B cell (primary cell): ENCODE measurements at regions not wholly inside any gene's neighbourhood (a gene's known extent, or its start where the extent isn't known, plus 50 kb on each side); places are given as distances from the start of the nearest gene placed in this dataset.

Source experiments
- ATAC-seq: fragments of 200-7000 bp; cut with Tn5 transposase; one replicate; pipeline ENCODE4 v1.10.0; 2021; ENCODE audit warnings: low read depth, mild to moderate bottlenecking, moderate number of reproducible peaks, moderate library complexity
- CTCF ChIA-PET: fragments of 350-600 bp; sonication (Branson Sonifier 250); formaldehyde crosslinking; loops from one replicate; lab custom pipeline; 2021; ENCODE audit warnings: antibody characterized with exemption, inconsistent platforms; lab: Charles Lee
- POLR2A ChIA-PET: fragments of 350-600 bp; sonication (Branson Sonifier 250); formaldehyde crosslinking; loops from one replicate; lab custom pipeline; 2021; ENCODE audit warnings: antibody characterized with exemption; lab: Charles Lee
- DNase-seq: peaks from one replicate; pipeline ENCODE4 v3.0.0; 2013
- H2AFZ ChIP-seq: 2 replicates; pipeline ENCODE4 v1.6.1; 2012; ENCODE audit warnings: mild to moderate bottlenecking, low read depth, low read length; ENCODE audit not compliant: insufficient read depth, poor library complexity, severe bottlenecking
- H3K27ac ChIP-seq, 2 donors: 1 replicate in 1 of 2; 2 replicates in 1 of 2; pipeline ENCODE4 v1.5.1; 2012 to 2013; ENCODE audit warnings: low read length in 2 of 2, mild to moderate bottlenecking in 2 of 2, moderate library complexity in 1 of 2
- H3K27me3 ChIP-seq, 4 experiments: fragments of 200-600 bp in 1 of 4; sonication (generic) in 1 of 4; replicated peaks in 1 of 4; 1 replicate in 2 of 4; 2 replicates in 2 of 4; pipeline versions ENCODE4 v1.6.1 to v1.7.0; 2013 to 2016; ENCODE audit warnings: low read length in 3 of 4, mild to moderate bottlenecking in 2 of 4, mixed read lengths in 1 of 4, moderate library complexity in 1 of 4; ENCODE audit not compliant: insufficient read depth in 4 of 4, control insufficient read depth in 3 of 4; ENCODE audit errors: control extremely low read depth in 1 of 4
- H3K36me3 ChIP-seq, 2 experiments: replicated peaks in 1 of 2; 1 replicate in 1 of 2; 2 replicates in 1 of 2; pipeline versions ENCODE4 v1.6.1 to v1.7.1; 2013; ENCODE audit warnings: low read length in 1 of 2; ENCODE audit not compliant: insufficient read depth in 2 of 2, control insufficient read depth in 1 of 2; ENCODE audit errors: control extremely low read depth in 1 of 2, extremely low read depth in 1 of 2
- H3K4me1 ChIP-seq, 2 donors: fragments of 200-600 bp in 1 of 2; sonication (generic) in 1 of 2; 1 replicate in 1 of 2; 2 replicates in 1 of 2; pipeline versions ENCODE4 v1.5.1 to v1.6.1; 2013 to 2017; ENCODE audit warnings: low read length in 2 of 2; ENCODE audit not compliant: control insufficient read depth in 2 of 2, insufficient read depth in 2 of 2
- H3K4me2 ChIP-seq: replicated peaks from 2 replicates; pipeline ENCODE3; 2012; ENCODE audit warnings: mild to moderate bottlenecking, low read depth, low read length; ENCODE audit not compliant: poor library complexity, severe bottlenecking
- H3K4me3 ChIP-seq, 5 experiments: fragments of 200-600 bp in 1 of 5; sonication (generic) in 1 of 5; 1 replicate in 3 of 5; 2 replicates in 2 of 5; pipeline versions ENCODE4 v1.5.1 to v1.7.0; 2011 to 2016; ENCODE audit warnings: low read length in 4 of 5, mild to moderate bottlenecking in 4 of 5, low read depth in 2 of 5, control low read depth in 1 of 5, moderate library complexity in 1 of 5; ENCODE audit not compliant: insufficient read depth in 1 of 5; ENCODE audit errors: control extremely low read depth in 1 of 5, extremely low read depth in 1 of 5
- H3K79me2 ChIP-seq: fragments of 200-600 bp; sonication (generic); one replicate; pipeline ENCODE4 v1.6.0; 2016; ENCODE audit warnings: low read length; ENCODE audit not compliant: control insufficient read depth, insufficient read depth
- H3K9ac ChIP-seq: fragments of 200-600 bp; sonication (generic); 2 replicates; pipeline ENCODE4 v1.6.1; 2017; ENCODE audit warnings: mild to moderate bottlenecking, low read length, moderate library complexity
- H3K9me3 ChIP-seq, 3 donors: one replicate each; pipeline versions ENCODE4 v1.6.1 to v1.7.1; 2013; ENCODE audit warnings: low read length in 2 of 3; ENCODE audit not compliant: control insufficient read depth in 2 of 3, insufficient read depth in 1 of 3; ENCODE audit errors: control extremely low read depth in 1 of 3
- H4K20me1 ChIP-seq: 2 replicates; pipeline ENCODE4 v1.6.0; 2012; ENCODE audit warnings: mild to moderate bottlenecking, low read length; ENCODE audit not compliant: insufficient read depth, control insufficient read depth, poor library complexity, severe bottlenecking
- H3K27ac Mint-ChIP-seq: one replicate; pipeline ENCODE4 v1.8.0; 2021; ENCODE audit warnings: mixed read lengths
- H3K27me3 Mint-ChIP-seq: one replicate; pipeline ENCODE4 v1.8.0; 2021; ENCODE audit warnings: mixed read lengths
- H3K4me1 Mint-ChIP-seq: one replicate; pipeline ENCODE4 v1.8.0; 2021; ENCODE audit warnings: mixed read lengths
- H3K4me3 Mint-ChIP-seq: one replicate; pipeline ENCODE4 v1.8.0; 2021; ENCODE audit warnings: mixed read lengths
- H3K9me3 Mint-ChIP-seq: one replicate; pipeline ENCODE4 v1.8.0; 2022; ENCODE audit warnings: mixed read lengths; ENCODE audit not compliant: insufficient read depth
- EZH2 ChIP-seq: IDR thresholded peaks from 2 replicates; pipeline ENCODE4 v1.6.1; 2012; ENCODE audit warnings: borderline replicate concordance, low read depth, mild to moderate bottlenecking, moderate library complexity, low read length; ENCODE audit not compliant: insufficient read depth, poor library complexity, severe bottlenecking
- WGBS: methylation state at CpG from one replicate; pipeline ENCODE4 v1.1.5; 2013; ENCODE audit warnings: missing lambda C conversion rate; ENCODE audit not compliant: insufficient coverage; 5-methylcytosine and 5-hydroxymethylcytosine counted together
- intact Hi-C: fragments of 100-400 bp; cut with micrococcal nuclease; formaldehyde crosslinking; loops from one replicate; pipeline ENCODE4 v1.10.0; 2022
- TF ChIP-seq, protein P1 (sequence below): fragments of 200-600 bp; IDR thresholded peaks from one replicate; pipeline ENCODE4 v1.8.0; 2022; ENCODE audit warnings: antibody characterized with exemption, mild to moderate bottlenecking

DNA sequence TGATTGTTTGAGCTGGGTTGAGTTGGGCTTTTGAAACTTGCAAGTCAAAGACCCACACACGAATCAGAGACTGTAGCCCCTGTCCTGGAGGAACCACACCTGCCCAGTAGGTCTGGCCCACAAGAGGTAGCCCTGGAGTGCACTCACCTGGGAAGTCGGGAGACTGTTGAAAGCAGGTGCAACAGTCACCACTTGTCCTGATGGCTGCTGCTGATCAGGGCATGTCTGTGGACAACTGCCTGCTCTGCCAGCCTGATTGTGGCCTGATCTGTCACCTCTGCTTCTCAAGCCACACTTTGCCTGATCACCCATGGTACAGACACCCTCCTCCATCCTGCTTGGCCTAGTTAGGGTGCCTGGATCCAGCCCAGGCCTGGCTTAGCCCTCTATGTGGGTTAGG is 105.0 kb upstream of the HAAO start:
- Mint-ChIP-seq H3K9me3 (no peaks in the 10 kb centered on the region), H3K27me3 (peaks cover 9% of the 10 kb centered on the region), H3K4me1 (no peaks in the 10 kb centered on the region), H3K27ac (no peak overlapping the region), H3K4me3 (no peak overlapping the region)
- Histone ChIP-seq H3K4me3 (no peak overlapping the region), H3K27ac (no peak overlapping the region), H3K79me2 (no peaks in the 10 kb centered on the region), H3K9me3 (no peaks in the 10 kb centered on the region), H3K4me1 (no peaks in the 10 kb centered on the region), H3K27me3 (no peaks in the 10 kb centered on the region), H2AFZ (no peak overlapping the region), H3K36me3 (no peaks in the 10 kb centered on the region), H3K9ac (no peak overlapping the region), H4K20me1 (no peaks in the 10 kb centered on the region), H3K4me2 (no peak overlapping the region)
- TF ChIP-seq, protein P1, sequence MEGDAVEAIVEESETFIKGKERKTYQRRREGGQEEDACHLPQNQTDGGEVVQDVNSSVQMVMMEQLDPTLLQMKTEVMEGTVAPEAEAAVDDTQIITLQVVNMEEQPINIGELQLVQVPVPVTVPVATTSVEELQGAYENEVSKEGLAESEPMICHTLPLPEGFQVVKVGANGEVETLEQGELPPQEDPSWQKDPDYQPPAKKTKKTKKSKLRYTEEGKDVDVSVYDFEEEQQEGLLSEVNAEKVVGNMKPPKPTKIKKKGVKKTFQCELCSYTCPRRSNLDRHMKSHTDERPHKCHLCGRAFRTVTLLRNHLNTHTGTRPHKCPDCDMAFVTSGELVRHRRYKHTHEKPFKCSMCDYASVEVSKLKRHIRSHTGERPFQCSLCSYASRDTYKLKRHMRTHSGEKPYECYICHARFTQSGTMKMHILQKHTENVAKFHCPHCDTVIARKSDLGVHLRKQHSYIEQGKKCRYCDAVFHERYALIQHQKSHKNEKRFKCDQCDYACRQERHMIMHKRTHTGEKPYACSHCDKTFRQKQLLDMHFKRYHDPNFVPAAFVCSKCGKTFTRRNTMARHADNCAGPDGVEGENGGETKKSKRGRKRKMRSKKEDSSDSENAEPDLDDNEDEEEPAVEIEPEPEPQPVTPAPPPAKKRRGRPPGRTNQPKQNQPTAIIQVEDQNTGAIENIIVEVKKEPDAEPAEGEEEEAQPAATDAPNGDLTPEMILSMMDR, result no peak
- TF ChIP-seq EZH2, result no peak
- no peak for ATAC-seq
- ChIA-PET CTCF (interaction anchor here (2.5 kb wide), 1 partner anchor 37 kb away, joined by 6 read pairs; no protein-coding TSS in a partner anchor), POLR2A (no interaction called here)
- 87% methylated on average over 2 of the region's 2 CpGs for WGBS
- no peak for DNase-seq
- intact Hi-C loops, result no loop called here

DNA sequence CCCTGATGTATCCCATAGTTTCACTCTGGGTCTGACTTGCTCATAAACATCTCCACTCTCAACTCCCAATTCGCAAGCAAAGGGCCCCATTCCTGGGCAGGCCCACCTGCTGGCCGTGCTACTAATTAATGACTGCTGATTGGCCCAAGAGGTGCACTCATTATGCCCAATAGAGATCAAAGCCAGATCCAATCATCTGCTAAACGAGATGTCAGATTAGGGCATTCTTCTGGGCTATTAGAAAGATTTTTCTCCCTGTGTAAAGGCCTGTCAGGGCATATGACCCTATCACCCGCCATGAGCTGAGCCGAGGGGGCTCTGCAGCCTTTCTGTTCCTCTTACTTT is 103.4 kb upstream of the HAAO start:
- ChIA-PET POLR2A (no interaction called here), CTCF (no interaction called here)
- Histone ChIP-seq H3K4me3 (no peak overlapping the region), H3K4me2 (no peak overlapping the region), H3K27ac (no peak overlapping the region), H3K4me1 (no peaks in the 10 kb centered on the region), H3K27me3 (no peaks in the 10 kb centered on the region), H3K9me3 (peaks cover 0 to 4% (median 0%) of the 10 kb centered on the region in 3 donors), H3K36me3 (no peaks in the 10 kb centered on the region), H4K20me1 (no peaks in the 10 kb centered on the region), H3K9ac (no peak overlapping the region), H3K79me2 (no peaks in the 10 kb centered on the region), H2AFZ (no peak overlapping the region)
- Mint-ChIP-seq H3K9me3 (no peaks in the 10 kb centered on the region), H3K27ac (no peak overlapping the region), H3K27me3 (peaks cover 9% of the 10 kb centered on the region), H3K4me1 (no peaks in the 10 kb centered on the region), H3K4me3 (no peak overlapping the region)
- DNase-seq, result no peak
- no peak for ATAC-seq
- intact Hi-C loops, result no loop called here
- TF ChIP-seq, protein P1, result no peak
- no peak for TF ChIP-seq EZH2
- WGBS, result 97% methylated on average over 3 of the region's 5 CpGs
